Activated CD8-positive, alpha-beta memory T cell treated with anti-CD3 and anti-CD28 coated beads for 1 hour (primary cell): ENCODE measurements at regions not wholly inside any gene's neighbourhood (a gene's known extent, or its start where the extent isn't known, plus 50 kb on each side); places are given as distances from the start of the nearest gene placed in this dataset.
"Not testable (repeated sequence)": the region's sequence is repeated elsewhere in the genome, so short reads cannot be mapped to it uniquely, and the experiment has no call there.

ENCODE experiments used
- DNase-seq, 2 donors: peaks; one replicate each; pipeline ENCODE4 v3.0.0-alpha.2; 2020; ENCODE audit warnings: low read depth in 1 of 2; ENCODE audit errors: extremely low read depth in 1 of 2

- no peak for DNase-seq
These were observed 247.4 kb upstream of the PODXL start for GRCh38 chr7:131803816-131804215.

- DNase-seq, result no peak
These were observed 245.9 kb upstream of the PODXL start for GRCh38 chr7:131802195-131802864.

DNA sequence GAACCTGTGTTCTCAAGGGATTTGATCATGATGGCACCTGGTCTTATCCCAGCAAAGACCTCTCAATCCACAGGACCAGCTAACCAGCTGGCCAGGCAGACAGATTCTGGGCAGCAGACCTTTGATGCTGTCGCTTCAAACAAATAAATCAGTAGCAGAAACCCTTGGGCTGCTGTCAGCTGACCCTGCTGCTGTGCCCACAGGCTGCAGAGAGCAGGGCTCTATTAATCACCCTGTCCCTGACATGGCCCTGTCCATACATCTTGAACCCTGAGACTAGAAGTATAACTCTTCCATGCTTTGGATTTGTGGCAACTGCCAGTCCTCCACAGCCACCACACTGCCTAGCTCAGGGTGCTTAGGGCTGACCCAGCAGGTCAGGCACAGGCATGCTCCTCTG, 244.1 kb upstream of the PODXL start:
- no peak for DNase-seq

DNA sequence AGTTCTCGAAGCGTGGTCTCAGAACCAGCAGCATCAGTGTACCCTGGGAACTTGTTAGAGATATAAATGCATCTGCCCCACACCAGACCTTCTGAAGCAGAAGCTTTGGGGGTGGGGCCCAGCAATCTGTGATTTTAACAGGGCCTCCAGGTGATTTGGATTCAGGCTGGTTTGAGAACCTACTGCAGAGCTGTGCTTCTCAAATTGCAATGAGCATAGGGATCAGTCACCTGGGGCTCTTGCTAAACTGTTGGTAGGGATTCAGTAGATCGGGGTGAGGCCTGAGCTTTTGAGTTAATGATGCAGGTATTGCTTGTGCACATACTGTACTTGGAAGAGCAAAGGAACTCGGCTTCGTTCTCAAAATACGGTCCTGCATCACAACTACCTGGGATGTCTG, 243.6 kb upstream of the PODXL start:
- DNase-seq, result no peak

DNA sequence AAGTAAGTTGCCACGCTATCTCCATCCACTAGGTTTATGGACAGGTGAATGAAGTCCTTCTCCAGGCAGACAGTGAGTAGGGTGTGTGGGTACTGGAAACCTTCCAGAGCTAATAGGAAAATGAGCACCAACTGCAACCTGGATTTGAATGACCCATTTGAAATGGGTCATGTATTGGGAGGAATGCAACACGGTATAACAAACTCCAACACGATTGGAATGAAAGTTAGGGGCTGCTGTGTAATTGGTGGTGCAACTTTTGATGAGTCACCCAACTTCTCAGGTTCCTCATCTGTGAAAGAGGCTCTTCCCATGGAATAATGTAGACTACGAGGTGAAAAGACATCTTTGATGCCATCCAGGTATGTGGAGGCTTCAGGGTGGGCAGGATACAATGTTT, 241.4 kb upstream of the PODXL start:
- DNase-seq, result no peak

- no peak for DNase-seq
These were observed 239.0 kb upstream of the PODXL start for GRCh38 chr7:131795400-131795799.

DNA sequence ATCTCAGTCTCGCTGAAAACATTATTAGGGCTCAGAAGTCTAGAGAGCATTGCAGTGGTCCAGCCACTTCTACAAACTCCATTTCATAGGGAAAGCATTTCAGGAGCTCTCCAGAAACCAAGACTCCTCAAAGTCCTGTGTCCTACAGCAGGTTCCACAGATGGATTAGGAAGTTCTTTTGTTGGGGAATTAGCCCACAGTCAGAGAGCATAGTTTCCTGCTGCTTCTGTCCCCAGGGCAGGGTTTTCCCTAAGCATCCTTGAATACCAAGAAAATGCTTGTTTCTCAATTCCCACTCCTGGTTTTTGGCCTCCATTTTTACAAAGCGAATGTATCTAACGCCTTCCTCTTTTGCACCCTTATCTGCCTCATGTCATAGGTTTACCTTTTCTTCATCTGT, 235.9 kb upstream of the PODXL start:
- DNase-seq, result no peak

GRCh38 chr7:131787101-131787500, 230.7 kb upstream of the PODXL start:
- DNase-seq, result no peak

GRCh38 chr7:131786204-131786603, 229.8 kb upstream of the PODXL start:
- no peak for DNase-seq

DNA sequence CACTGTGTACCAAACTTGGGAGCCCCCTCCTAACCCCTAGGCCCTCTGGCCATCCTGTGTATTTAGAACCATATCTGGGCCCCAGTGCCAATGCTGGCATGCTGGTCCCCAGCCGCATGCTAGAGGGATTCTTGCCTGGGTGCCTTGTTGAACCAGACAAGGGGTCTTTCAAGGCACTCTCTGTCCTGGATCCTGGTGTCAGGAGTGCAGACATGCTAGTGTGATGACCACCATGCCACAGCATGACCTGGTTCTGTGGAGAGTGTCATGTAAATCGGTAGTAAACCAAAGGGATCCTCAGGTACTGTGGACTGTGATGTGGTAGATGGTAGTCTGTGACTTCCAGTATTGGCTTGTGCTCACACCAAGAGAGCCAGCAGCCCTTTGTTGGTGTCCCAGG, 222.2 kb upstream of the PODXL start:
- no peak for DNase-seq

DNA sequence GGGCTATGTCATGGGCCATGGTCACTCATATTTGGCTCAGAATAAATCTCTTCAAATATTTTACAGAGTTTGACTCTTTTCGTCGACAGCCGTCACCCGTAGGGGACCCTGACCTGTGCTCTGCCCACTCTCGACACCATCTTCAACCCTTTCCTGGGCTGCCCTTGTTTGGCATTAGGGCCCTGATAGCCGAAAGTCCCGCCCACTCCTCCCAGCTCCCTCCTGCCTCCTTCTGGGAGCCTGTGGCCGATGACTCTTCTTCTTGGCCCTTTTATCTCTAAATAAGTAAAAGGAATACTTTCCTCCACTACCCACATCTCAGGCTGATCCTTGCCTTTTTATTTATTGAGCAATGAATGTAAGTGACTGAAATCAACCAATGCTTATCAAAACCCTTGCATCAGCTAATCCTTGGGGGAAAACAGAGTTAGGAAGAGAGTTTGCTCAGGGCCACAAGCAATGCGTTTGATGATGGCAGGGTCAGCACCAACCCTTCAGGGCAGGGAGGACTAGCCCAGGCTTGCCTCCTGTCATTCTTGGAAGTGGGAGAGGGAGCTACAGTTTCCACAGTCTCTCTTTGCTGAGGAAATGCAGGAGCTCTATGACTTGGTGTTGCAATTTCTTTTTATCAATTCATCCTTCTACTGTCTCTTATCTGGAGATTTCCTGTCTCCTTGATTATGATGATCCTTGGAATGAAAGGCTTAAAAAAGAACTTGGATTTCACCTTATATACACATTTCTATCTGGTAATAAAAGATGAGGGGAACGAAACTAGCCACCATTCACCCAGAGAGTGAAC, 218.2 kb upstream of the PODXL start:
- no peak for DNase-seq

DNA sequence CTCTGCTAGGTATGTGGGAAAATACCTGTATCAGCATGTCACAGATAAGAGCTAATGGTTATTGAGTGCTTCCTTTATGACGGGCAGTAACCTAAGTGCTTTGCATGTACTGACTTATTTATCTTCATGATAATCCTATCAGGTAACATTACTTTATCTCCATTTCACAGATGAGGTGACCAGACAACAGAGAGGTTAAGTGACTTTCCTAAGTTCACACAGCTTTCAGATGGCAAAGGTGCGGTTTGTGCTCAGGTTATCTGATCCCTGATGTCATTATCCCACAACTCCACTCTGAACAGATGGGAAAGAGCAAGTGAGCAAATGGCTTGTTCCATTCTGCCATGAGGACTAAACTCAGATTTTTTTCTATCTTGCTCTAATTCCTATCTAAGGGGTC, 217.0 kb upstream of the PODXL start:
- no peak for DNase-seq

DNA sequence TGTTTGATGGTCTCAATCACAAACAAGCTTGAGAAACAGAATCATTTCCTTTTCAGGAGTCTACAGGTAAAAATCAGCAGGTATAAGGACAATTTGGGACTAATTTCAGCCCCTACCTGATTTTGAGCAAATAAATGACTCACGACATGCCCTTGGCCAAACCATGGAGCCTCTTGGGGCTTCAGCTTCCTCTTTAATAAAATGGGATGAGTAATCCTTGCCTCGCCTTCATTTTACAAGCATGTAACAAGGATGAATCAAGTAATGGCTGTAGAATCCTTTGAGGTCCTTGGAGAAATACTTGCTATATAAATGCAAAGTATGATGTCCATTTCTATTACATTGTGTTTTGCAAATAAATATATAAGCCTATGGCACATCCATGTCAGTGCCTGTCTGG, 212.8 kb upstream of the PODXL start:
- no peak for DNase-seq

- no peak for DNase-seq
These were observed 211.2 kb upstream of the PODXL start for GRCh38 chr7:131767591-131767990.

DNA sequence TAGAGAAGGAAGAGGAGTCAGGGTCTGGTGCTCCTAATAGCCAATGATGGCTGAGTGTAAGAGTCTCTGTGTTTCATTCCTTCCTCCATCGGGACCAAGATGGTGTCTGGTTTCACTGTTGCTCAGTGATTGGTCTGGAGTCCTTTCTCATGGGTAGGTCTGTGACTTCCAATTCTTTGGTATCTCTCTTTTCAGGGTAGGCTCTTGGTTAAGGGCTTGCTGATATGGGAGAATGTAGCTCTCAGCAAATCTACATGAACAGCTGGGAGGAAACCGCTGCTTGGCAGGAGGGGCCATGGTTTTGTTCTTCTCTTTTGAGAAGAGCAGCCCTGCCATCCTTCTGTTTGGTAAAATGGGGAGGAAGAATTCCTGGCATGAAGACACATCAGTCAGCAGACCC, 209.1 kb upstream of the PODXL start:
- DNase-seq, result no peak

GRCh38 chr7:131764143-131764775, 207.8 kb upstream of the PODXL start:
- DNase-seq, result no peak

DNA sequence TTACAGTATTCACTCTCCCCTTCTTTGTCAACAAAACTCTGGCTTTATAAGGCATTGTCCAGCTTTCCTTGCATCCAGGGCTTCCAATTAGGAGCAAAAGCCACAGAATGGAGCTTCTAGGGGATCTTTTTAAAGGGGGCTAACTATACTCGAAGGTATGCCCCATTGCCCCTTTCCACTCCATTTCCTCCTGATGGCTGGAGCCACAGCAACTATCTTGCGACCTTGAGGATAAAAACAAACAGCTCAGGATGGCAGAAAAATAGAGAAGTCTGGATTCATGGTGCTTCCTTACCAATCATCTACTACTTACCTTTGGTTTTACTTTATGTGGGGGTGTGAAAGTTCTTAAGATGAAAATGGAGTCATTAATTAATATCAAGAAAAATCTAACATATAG, 206.3 kb upstream of the PODXL start:
- DNase-seq, result no peak

- DNase-seq, result not testable (repeated sequence)
These were observed 199.4 kb upstream of the PODXL start for GRCh38 chr7:131755801-131756200.

DNA sequence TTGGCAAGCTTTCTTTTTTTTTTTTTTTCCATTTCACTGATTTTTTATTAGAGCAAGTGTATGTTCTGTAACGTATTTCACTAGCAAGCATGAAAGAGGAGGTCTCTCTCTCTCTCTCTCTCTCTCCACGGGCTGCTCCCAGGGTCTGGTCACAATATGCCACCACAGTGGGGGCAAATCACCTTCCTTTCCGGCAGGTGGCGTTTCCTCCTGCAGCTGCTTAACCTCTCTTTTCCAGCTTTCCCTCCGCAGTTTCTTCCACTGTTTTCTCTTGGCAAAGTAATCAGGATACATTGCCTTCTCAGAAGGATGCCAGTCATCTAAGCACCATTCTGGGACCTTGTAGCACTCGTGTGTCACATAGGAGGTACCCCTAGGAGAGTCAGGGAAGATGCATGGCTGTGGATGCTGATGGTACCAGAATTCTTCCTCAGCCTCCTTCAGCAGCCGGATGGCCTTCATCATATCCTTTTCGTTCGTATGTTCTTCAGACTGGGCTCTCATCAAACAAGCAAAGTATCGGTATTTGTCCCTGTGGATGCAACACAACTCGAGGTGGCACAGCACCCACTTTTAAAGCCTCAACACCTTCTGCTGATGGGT, 197.3 kb upstream of the PODXL start:
- no peak for DNase-seq

DNA sequence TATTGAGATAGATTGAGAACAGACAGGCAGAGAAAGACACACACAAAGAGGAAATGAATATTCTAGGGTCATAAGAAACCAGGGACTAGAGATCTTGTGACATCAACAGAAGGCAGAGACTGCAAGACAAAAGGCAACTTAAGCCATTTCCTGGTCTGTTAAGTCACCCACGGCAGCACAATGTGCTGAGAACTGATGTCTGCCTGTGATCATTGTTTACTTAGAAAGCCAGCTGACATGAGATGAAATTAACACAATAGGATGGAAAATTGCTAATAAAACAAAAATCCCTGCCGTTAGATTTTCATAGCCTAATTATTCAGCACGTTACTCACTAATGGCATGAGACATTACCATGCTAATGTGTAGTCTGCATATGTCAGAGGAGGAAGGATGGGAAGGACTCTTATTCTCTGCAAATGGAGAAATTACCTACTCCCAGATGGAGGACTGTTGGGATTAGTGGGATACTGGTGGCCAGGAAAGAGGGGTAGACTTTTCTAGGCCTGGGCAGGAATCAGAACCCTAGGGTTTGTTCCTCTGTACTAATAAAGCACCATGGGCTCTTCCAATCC, 191.3 kb upstream of the PODXL start:
- no peak for DNase-seq
